ENCODE measurements at regions not wholly inside any gene's neighbourhood (a gene's known extent, or its start where the extent isn't known, plus 50 kb on each side); places are given as distances from the start of the nearest gene placed in this dataset.

- TF ChIP-seq POLR2A (IDR thresholded peaks at IDR 0.05; ENCODE audit: borderline replicate concordance, extremely low read depth, insufficient read depth, insufficient read length) (no peak), POLR2AphosphoS5 (IDR thresholded peaks at IDR 0.05; ENCODE audit: low read depth, low read length) (no peak), EZH2 (IDR thresholded peaks at IDR 0.05) (no peak), JUND (IDR thresholded peaks at IDR 0.05) (no peak), EZH2phosphoT487 (IDR thresholded peaks at IDR 0.05; ENCODE audit: borderline replicate concordance) (no peak), SIN3A (IDR thresholded peaks at IDR 0.05; ENCODE audit: low read depth) (no peak), ZFX (IDR thresholded peaks at IDR 0.05) (no peak), ZNF274 (IDR thresholded peaks at IDR 0.05; ENCODE audit: low read depth, low read length) (no peak), CEBPB (IDR thresholded peaks at IDR 0.05; ENCODE audit: low read depth) (no peak)
- TF ChIP-seq, protein P1, sequence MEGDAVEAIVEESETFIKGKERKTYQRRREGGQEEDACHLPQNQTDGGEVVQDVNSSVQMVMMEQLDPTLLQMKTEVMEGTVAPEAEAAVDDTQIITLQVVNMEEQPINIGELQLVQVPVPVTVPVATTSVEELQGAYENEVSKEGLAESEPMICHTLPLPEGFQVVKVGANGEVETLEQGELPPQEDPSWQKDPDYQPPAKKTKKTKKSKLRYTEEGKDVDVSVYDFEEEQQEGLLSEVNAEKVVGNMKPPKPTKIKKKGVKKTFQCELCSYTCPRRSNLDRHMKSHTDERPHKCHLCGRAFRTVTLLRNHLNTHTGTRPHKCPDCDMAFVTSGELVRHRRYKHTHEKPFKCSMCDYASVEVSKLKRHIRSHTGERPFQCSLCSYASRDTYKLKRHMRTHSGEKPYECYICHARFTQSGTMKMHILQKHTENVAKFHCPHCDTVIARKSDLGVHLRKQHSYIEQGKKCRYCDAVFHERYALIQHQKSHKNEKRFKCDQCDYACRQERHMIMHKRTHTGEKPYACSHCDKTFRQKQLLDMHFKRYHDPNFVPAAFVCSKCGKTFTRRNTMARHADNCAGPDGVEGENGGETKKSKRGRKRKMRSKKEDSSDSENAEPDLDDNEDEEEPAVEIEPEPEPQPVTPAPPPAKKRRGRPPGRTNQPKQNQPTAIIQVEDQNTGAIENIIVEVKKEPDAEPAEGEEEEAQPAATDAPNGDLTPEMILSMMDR (IDR thresholded peaks at IDR 0.05 in 2 of 3, conservative IDR thresholded peaks at IDR 0.05 in 1 of 3; ENCODE audit: borderline replicate concordance in 1 of 3, insufficient read depth in 1 of 3, low read depth in 2 of 3, low read length in 2 of 3), result no peak
Observed at GRCh38 chr10:78817361-78817760, 251.4 kb upstream of the ZMIZ1 start.

Measured in HCT116 (cell line).